ENCODE measurements at regions not wholly inside any gene's neighbourhood (a gene's known extent, or its start where the extent isn't known, plus 50 kb on each side); places are given as distances from the start of the nearest gene placed in this dataset.

- TF ChIP-seq CTCF (IDR thresholded peaks at IDR 0.05; ENCODE audit: control insufficient read depth, insufficient read depth, low read depth, low read length, missing control alignments): no peak
- H3K4me3 ChIP-seq (ENCODE audit: control insufficient read depth, low read depth, low read length): no peak overlapping the region
- DNase-seq (ENCODE audit: low read depth): no peak
Observed at GRCh38 chr13:106291006-106291405, 244.5 kb downstream of the EFNB2 start.

- TF ChIP-seq CTCF (IDR thresholded peaks at IDR 0.05; ENCODE audit: control insufficient read depth, insufficient read depth, low read depth, low read length, missing control alignments): no peak
- no peak for DNase-seq (ENCODE audit: low read depth)
- no peak overlapping the region for H3K4me3 ChIP-seq (ENCODE audit: control insufficient read depth, low read depth, low read length)
Observed at GRCh38 chr13:106287351-106287750, 248.1 kb downstream of the EFNB2 start.

GRCh38 chr13:106286811-106287210 lies 248.7 kb downstream of the EFNB2 start:
- DNase-seq (ENCODE audit: low read depth): no peak
- TF ChIP-seq CTCF (IDR thresholded peaks at IDR 0.05; ENCODE audit: control insufficient read depth, insufficient read depth, low read depth, low read length, missing control alignments): no peak
- no peak overlapping the region for H3K4me3 ChIP-seq (ENCODE audit: control insufficient read depth, low read depth, low read length)

- no peak for TF ChIP-seq CTCF (IDR thresholded peaks at IDR 0.05; ENCODE audit: control insufficient read depth, insufficient read depth, low read depth, low read length, missing control alignments)
- no peak overlapping the region for H3K4me3 ChIP-seq (ENCODE audit: control insufficient read depth, low read depth, low read length)
- no peak for DNase-seq (ENCODE audit: low read depth)
Observed at GRCh38 chr13:106284358-106284757, 251.1 kb downstream of the EFNB2 start.

- H3K4me3 ChIP-seq (ENCODE audit: control insufficient read depth, low read depth, low read length): no peak overlapping the region
- TF ChIP-seq CTCF (IDR thresholded peaks at IDR 0.05; ENCODE audit: control insufficient read depth, insufficient read depth, low read depth, low read length, missing control alignments): no peak
- no peak for DNase-seq (ENCODE audit: low read depth)
Observed at GRCh38 chr13:106281426-106281825, 254.0 kb downstream of the EFNB2 start.

- no peak overlapping the region for H3K4me3 ChIP-seq (ENCODE audit: control insufficient read depth, low read depth, low read length)
- TF ChIP-seq CTCF (IDR thresholded peaks at IDR 0.05; ENCODE audit: control insufficient read depth, insufficient read depth, low read depth, low read length, missing control alignments): no peak
- DNase-seq (ENCODE audit: low read depth): no peak
Observed at GRCh38 chr13:106277484-106278154, 257.8 kb downstream of the EFNB2 start.

All from AG09309 (cell line).